GM21526 (cell line): ENCODE measurements at regions not wholly inside any gene's neighbourhood (a gene's known extent, or its start where the extent isn't known, plus 50 kb on each side); places are given as distances from the start of the nearest gene placed in this dataset.

Source experiments
- ATAC-seq: cut with Tn5 transposase; IDR thresholded peaks from one replicate; pipeline ENCODE4 v1.9.1; 2021; ENCODE audit warnings: moderate library complexity; ENCODE audit not compliant: unreplicated experiment, low FRiP score

DNA sequence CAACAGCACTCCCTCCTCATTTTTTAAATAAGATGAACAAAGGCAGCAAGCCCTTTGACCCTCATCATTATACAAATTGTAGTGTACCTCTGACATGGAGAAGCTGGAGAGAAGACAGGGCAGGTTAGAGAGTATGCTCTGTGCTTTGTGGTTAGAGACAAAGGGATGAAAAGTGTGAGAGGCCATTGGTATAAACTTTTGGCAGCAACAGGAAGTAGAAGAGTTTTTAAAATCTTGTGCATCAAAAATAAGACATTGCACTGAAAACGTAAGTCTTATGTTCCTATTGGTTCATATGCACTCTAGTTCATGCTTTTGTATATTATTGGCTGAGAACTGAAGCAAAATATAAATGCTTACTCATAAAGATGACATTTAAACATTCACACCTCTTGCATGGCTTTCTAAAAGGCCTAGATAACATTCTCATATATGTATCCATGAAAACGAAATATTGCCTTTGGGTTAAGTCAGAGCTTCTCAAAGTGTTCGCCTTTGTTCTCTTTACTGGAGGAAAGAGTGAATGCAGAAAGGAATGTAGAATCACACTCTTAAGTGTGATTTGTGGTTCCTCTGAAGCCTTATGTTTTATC, 158.0 kb downstream of the PALM2AKAP2 start:
- ATAC-seq = no peak

DNA sequence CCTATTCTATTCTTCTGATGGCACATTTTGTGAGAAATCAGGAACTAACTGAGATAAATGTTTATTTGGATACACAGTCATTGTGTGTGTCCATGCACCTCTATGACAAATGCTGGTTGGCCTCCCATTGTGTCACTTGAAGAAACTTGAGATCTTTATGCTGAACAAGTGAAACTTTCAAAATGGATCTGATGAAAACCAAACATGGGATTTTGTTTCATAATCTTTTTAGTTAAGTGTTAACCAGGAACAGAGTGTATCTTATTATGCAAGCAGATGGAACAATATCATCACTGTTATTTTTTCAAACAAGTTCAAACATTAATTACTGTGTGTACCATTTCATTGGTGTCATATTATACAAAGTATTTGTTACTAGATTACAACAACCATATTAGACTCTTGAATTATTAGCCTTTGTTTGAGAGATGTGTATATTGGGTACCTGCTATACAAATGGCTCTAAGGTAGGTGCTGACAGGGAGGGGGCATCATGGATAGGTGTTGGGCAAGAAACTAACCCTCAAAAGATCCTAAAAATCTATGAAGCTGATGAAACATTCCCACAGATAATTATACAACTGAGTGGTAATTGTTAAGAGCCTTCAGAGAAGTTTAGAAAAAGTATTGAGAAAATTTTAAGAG, 159.8 kb downstream of the PALM2AKAP2 start:
- no peak for ATAC-seq

DNA sequence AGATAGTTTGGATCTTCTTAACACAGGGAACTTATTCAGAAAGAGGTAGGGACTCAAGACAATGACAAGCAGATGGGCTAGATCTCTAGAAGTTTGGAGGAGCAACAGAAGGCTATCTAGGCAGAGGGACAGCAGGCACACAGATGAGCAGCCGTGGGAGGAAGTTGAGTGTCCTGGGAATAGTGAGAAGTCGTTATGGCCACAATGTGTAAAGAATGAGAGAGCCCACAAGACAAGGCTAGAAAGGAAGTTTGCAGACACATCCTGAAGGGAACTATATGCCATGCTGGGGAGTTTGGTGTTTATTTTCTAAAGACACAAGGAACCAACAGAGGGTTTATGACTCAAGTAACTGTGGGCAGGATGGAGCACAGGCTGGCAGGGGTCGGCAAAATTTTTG, 160.6 kb downstream of the PALM2AKAP2 start:
- no peak for ATAC-seq

DNA sequence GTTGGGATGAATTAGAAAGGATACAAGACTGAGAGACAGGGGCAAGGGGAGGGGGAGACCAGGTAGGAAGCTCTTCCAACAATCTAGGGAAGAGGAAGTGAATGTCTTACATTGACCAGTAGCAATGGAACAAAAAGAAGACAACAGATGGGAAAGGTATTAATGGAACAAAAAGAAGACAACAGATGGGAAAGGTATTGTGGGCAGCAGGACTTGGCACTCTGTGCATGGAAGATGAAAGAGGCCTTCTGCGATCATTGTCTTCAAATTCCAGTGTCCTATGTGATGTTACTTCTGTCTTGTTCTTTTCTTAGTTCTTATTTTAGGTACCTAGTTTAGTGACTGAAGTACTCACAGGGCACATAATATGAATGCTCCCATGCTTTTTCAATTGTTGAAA, 161.8 kb downstream of the PALM2AKAP2 start:
- no peak for ATAC-seq

DNA sequence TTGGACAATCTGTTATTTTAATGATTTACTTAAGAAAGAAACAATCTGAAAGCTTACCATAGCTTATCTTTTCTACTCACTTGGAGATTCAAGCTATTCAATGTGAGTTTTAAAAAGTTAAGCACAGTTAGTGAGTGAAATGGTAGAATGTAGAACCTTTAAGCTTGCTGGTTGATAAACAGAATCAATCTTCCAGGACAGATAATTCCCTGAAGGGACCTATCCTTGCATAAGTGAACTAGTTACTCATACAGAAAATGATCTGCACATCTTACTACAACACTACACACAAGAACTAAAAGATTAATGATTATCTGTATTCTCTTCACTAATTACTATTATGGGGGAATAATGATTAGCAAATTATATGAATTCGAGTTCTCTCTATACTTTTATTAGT, 165.6 kb downstream of the PALM2AKAP2 start:
- ATAC-seq = no peak

DNA sequence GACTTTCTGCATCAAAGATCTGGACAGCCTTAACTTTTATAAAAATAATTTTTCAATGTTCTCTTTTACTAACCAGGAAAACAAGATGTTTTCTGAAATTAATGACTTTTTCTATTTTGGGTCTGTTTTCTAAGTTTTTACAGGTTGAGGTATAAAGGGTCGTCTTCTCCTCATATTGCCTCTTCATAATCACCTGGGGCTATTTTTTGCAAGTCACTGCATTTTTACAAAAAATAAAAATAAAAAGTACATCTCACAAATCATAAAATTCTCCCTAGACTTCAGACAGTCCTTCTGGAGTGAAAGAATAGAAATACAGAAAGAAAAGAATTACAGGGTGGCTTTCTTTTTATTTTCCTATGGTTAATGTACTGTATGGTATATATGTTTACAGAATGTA, 168.5 kb downstream of the PALM2AKAP2 start:
- no peak for ATAC-seq

DNA sequence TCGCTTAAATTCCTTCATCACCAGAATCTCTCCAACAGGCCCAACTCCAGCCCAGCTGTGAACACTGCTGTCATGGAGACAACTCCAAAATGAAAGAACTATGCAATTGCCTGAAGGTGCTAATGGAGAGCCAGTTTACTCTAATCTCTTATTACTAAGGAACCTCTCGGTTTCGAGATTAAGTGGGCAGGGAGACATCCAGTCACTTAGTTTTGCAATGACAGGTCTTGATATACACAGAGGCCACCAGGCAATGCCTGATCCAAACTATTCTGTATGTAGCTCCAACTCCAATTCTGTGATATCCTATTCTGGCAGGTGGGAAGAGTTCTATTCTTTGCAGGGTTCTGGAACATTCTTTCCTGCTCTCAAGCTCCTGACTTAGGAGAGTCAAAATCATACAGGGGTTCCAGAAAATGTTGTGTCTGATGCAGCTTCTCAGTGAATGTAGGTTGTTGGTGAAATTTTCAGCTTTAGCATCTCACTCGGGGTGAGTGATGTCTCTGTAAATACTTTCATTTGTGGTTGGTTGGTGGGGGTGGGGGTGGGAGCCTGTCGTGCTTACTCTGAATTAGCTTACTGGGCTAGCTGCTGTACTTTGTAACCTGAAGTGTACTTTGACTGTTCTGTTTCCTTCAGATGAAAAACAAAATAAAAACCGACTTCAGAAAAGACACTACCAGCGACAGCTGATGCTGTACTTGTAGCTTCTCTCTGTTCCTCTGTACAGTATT, 170.9 kb downstream of the PALM2AKAP2 start:
- peak; percentile 71 for ATAC-seq

DNA sequence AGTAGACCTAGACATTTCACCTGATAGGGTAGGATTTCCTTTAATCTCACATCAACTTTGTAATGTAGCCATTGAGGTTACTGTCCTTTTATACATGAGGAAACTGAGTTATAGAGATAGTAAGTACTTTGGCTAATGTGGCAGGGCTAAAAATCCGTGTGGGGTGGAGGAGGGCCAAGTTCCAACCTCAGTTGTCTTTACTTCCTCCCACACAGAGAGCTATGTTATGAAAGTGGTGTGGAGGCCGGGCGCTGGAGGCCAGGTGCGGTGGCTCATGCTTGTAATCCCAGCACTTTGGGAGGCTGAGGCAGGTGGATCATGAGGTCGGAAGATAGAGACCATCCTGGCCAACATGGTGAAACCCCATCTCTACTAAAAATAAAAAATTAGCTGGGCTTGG, 173.3 kb downstream of the PALM2AKAP2 start:
- no peak for ATAC-seq

DNA sequence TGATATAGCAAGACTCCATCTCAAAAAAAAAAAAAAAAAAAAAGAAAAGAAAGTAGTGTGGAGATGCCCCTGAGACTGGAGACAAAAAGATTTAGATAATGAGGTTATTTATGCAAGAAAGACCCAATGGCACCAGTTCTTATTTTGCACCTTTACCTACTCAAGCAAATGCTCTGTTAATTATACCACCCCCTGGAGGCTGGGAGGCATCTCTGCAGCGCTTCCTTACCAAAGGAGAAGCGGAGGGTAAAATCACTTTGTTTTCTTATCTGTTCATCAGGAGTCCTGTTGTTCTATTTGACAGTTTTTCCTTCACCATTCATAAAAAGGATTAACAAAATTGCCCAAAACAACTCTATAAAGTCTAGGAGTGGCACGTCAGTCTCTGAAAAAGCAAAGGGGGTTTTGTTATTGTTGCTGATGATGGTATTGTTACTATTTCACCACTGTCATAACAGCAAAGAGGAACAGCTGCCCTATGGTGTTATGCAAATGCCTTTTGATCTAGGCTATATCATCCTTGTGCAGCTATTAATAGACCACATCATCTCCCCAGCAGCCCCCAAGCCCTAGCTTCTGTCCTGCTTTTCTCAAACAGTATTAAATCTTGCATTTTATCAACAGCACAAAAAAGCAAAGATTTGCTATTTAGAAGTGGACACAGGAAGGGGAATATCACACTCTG, 174.0 kb downstream of the PALM2AKAP2 start:
- ATAC-seq = no peak

DNA sequence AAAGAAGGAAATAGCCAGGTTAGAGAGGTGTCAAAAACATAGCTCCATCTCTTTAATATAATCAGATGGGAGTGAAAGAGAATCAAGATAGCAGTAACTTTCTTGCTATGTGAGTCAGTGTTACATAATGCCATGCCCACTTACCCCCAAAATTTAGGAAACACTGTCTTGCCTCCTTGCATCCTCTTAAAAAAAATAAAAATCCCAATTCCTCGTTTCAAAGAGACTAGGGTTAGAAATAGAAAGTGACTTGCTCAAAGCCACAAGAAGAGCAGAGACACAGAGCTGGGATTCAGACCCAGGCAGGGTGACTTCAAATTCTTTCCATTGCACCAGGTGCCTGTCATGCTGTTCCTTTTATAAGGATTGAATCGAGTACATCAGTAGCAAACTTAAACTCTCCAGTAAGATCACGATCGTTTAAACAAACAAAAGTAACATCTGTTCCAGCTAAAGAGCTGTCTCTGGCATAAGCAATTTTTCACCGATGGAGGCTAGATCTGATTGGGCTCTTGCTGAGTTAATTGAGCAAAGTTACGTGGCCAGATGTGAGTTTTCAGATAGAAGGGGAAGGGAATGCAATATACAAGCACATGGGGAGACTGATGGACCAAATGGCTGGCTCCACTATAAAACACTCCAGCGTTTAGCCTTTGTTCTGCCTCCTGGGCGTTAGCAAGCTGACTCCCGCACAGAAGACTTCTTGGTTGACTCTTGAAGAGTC, 176.9 kb downstream of the PALM2AKAP2 start:
- no peak for ATAC-seq

DNA sequence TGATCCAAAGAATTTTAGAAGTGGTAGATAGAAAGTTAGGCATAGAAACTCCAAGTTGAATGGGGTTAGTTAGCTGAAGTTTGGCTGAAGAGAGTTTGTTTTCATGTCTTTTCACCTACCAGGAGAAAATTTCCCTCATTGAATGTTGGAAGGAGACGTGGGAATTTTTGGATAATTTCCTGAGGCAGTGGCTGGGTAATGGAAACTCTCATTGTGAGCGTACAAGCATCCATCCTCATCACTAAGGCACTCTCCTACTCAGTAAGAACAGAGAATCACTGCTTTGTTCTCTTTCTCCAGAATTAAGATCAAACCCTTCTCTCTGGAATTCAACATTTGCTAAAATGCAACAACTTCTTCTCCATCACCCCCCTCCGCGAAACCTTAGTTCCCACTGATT, 179.7 kb downstream of the PALM2AKAP2 start:
- no peak for ATAC-seq

DNA sequence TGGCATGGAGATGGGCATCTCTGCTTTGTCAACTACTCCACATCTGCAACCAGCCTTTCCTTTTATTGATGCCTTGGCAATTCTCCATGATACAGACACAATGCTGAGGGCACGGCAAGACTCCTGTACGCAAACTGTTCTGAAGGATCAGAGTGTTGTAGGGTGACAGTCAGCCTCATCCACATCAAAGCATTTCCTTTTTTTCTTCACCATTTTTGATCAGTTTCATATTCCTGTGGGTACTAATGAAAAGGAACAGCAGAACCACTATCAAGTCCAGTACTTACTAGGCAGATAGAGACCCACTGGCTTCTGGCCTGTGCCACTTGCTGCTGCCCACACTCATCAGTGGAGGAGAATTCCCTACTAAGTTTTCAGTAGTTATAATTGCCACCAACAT, 181.6 kb downstream of the PALM2AKAP2 start:
- no peak for ATAC-seq

DNA sequence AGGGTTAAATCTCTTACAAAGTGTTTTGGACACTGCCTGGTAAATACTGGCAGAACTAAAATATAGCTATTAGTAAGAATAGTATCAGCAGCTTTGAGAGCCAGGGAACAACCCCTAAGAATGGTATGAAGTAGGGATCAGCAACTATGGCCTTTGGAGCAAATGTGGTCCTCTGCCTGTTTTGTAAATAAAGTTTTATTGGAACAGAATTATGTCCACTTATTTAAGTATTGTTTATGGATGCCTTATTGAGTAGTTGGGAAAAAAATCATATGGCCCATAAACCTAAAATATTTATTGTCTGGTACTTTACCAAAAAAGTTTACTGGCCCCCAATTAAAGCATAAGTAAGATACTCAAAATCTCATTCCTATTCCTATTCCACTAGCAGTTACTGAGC, 182.2 kb downstream of the PALM2AKAP2 start:
- ATAC-seq = no peak

DNA sequence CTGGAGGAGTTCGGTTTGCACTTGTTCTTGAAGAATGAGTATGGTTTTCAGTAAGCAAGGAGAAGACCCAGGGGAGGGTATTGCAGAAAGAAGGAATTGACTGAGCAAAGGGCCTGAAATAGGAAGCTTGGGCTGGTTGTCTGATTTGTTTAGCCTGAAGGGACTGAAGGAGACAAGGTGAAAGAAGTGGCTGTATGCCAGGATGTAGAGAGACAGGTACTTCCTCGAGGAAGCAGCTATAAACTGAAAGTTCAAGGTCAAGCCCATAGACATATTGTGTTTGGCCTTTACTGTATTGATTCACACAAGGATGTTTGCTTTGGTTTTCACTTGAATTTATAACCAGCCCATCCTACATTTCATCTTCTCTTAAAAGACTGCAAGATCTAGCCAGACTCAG, 183.1 kb downstream of the PALM2AKAP2 start:
- no peak for ATAC-seq

DNA sequence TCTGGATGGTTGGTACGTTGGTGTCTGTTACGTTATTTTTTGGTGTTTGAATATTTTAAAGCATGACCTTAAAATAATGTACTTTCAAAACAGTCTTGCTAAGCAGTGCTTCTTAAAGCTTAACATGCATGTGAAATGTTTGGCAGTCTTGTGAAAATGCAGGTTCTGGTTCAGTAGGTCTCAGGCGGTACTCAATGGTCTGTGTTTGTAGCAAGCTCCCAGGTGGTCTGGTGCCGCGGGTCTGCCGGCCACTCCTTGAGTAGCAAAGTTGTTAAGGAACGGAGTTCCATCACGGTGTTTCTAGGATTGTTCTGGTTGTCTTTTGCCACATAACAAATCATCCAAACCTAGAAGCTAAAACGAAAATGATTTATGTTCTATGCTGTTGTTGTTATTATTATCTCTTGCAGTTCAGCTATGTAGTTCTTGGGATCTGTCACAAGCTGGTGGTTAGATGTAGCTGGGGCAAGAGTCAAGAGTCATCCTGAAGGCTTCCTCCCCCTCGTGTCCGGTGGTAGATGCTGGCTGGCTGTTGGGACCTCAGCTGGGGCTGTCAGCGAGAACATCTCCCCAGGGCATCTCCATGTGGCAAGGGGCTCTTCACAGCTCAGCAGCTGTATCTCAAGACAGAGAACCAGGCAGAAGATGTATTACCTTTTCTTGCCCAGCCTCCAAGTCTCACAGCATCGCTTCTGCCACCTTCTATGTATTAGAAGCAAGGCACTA, 186.8 kb downstream of the PALM2AKAP2 start:
- ATAC-seq = peak; percentile 32

DNA sequence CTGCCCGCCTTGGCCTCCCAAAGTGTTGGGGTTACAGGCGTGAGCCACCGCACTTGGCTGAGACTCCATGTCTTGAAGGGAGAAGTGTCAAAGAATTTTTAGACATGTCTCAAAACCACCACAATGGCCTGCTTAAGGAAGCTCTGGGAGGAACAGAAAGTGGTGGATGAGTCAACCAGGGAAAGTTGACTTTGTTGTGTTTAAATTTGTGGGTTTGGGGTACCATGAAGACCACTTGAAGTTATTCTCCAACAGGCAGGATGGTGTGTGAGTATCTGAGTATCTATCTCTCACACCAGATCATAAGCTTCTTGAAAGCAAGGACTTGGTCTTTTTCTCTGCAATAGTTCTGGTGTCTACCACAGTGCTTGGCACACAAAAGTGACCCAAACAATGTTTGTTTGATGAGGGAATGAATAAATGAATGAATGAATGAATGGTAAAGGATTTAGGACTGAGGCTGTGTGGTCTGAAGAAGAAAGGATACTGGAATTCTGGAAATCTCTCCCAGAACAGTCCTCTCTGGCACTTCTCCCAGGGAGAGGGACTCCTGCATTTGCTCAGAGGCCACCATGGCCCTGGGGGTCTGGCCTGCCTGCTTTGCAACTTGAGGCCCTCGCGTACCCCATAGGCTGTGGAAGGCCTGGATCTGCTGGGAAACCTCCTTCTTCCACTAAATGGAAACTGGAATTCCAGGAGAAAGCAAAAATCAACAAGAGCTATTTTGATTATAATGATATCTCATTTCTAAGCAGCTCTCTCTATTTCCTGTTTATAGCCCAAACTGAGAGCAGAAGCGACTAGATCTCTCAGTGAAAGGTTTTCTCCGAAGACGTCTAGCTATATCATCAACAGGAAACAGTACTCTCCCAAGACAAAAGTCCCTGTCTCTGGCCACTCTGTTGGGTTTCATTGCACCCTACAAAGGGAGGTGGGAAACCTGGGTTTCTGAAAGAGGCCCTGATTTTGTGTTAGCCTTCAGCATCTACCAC, 187.9 kb downstream of the PALM2AKAP2 start:
- ATAC-seq = peak; percentile 38

DNA sequence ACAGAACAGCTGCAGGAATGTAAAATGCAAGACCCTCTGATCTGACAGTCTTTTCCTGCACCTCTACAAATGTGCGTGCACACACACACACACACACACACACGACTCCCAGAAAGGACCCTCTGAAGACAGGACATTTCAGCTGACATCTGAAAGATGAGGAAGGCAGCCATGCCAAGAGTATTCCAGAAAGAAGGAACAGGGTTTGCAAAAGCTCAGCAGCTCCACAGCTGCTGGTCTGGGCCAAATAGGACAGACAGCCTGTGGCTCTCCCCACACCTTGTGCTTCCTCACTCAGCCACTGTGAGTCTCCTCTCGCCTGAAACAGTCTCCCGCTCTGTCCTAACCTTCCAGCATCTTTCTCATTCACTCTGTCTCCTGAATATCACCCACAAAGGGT, 189.0 kb downstream of the PALM2AKAP2 start:
- ATAC-seq = no peak

DNA sequence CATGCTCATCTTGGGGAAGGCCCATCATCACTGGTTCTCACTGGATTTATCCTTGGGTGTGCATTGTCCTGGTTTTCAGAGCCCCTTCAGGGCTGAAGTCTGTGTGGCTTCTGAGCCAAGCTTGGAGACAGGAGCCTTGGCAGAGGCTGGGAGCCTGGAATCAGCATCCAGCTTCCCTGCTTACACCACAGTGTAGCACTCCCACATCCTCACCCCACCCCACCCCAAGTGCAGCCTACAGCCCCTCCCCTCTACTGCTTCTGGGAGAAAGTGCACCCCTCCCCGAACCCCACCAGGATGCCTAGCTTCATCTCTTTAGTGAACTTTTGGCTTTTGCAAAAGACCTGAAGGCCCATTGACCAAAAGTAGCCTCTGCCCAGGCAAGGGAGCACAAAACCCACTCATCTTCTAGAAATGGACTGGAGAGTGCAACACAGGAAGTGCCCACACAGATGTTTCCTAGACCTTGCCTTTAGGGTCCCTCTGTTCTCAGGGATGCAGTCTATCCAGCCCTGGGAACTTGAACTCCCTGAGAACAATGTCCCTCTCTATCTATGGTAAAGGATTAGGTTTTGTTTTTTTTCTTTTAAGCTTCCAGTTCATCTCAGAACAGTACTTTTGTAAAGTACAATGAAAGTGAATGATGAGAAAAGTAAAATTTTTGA, 189.7 kb downstream of the PALM2AKAP2 start:
- no peak for ATAC-seq
